ENCODE measurements at regions not wholly inside any gene's neighbourhood (a gene's known extent, or its start where the extent isn't known, plus 50 kb on each side); places are given as distances from the start of the nearest gene placed in this dataset.

DNA sequence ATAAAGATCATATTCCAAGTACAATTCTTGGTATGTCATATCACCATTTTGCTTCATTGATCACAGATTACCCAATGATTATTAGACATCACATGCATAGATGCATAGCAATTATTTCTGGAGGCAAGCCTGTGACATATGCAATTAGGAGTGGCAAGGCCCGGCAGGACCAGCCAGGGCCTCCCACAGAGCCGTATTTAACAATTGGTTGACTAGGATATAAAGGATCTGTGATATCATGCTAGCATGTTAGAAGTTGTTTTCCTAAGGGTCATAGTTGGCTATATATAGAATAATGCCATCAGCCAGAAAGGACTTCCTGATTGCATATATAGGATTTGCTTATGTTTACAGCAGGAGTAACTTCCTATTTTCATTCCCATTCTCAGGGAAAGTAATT, 103.5 kb upstream of the OTUD4 start:
- H3K9me3 ChIP-seq: no peaks in the 10 kb centered on the region
- no peaks in the 10 kb centered on the region for H3K27me3 ChIP-seq (ENCODE audit: insufficient read depth in 3 of 3, low read length in 2 of 3)
- intact Hi-C loops (cut with DNase I): loop anchor here in 1 of 2 donors (5.0 kb wide), 1 partner anchor 198 kb away; the partner anchor contains the start of gene SMAD1
- TF ChIP-seq, protein P1, sequence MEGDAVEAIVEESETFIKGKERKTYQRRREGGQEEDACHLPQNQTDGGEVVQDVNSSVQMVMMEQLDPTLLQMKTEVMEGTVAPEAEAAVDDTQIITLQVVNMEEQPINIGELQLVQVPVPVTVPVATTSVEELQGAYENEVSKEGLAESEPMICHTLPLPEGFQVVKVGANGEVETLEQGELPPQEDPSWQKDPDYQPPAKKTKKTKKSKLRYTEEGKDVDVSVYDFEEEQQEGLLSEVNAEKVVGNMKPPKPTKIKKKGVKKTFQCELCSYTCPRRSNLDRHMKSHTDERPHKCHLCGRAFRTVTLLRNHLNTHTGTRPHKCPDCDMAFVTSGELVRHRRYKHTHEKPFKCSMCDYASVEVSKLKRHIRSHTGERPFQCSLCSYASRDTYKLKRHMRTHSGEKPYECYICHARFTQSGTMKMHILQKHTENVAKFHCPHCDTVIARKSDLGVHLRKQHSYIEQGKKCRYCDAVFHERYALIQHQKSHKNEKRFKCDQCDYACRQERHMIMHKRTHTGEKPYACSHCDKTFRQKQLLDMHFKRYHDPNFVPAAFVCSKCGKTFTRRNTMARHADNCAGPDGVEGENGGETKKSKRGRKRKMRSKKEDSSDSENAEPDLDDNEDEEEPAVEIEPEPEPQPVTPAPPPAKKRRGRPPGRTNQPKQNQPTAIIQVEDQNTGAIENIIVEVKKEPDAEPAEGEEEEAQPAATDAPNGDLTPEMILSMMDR (IDR thresholded peaks at IDR 0.05): no peak
- no peaks in the 10 kb centered on the region for H3K36me3 ChIP-seq (ENCODE audit: insufficient read depth in 1 of 2, low read depth in 1 of 2)
- ATAC-seq (peak in 1 of 4 donors; percentile 39), DNase-seq (no peak)
- no peak overlapping the region for H3K4me3 ChIP-seq
- H3K4me1 ChIP-seq: peaks cover 55% of the 10 kb centered on the region
- H3K27ac ChIP-seq: no peak overlapping the region
- WGBS, 3 donors: 22 to 39% (median 38%) methylated on average over 2 of the region's 2 CpGs

DNA sequence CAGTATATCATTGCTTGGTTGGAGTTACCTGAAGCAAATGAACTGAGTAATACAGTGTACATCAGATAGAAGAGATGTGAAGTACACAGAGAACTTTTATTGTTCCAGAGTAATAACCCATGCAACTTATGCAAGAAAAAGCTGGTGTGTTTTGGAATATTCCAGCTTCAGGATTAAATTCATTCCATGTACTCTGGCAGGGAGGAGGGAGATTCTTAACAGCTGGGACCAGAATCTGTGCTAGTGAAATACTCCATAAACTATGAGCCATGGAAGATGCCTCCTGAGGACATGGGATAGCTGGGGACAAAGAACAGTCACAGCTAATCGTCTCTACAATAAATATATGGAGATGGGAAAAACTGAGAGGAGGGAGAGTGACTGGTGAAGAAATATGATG, 101.6 kb upstream of the OTUD4 start:
- WGBS, 3 donors: 36 to 65% (median 45%) methylated on average over 1 of the region's 1 CpG
- H3K4me1 ChIP-seq: peaks cover 39% of the 10 kb centered on the region
- ATAC-seq (no peak), DNase-seq (no peak)
- H3K36me3 ChIP-seq (ENCODE audit: insufficient read depth in 1 of 2, low read depth in 1 of 2): no peaks in the 10 kb centered on the region
- H3K4me3 ChIP-seq: no peak overlapping the region
- TF ChIP-seq, protein P1 (IDR thresholded peaks at IDR 0.05): no peak
- no peaks in the 10 kb centered on the region for H3K27me3 ChIP-seq (ENCODE audit: insufficient read depth in 3 of 3, low read length in 2 of 3)
- no peaks in the 10 kb centered on the region for H3K9me3 ChIP-seq
- H3K27ac ChIP-seq: no peak overlapping the region
- intact Hi-C loops (cut with DNase I): loop anchor here in 1 of 2 donors (5.0 kb wide), 1 partner anchor 200 kb away; the partner anchor contains the start of gene SMAD1

DNA sequence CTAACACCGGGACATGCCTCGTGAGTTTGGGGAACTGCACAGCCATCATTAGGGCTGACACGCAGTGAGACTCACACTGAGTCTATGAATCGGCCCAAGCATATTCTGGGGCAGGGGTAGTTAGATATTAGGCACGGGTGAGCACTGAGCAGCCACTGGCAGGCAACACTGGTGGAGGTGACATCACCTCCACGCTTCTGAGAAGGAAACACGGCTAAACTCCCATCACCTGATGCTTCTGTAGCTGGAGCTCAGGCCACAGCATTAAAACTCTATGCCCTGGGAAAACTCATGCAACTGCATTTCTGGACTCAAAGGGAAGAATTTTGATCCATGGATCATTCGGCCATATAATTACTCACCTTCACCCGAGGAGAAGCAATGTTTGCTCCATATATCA, 100.8 kb upstream of the OTUD4 start:
- Histone ChIP-seq H3K4me1 (peaks cover 31% of the 10 kb centered on the region), H3K27ac (no peak overlapping the region), H3K27me3 (ENCODE audit: insufficient read depth in 3 of 3, low read length in 2 of 3) (no peaks in the 10 kb centered on the region), H3K36me3 (ENCODE audit: insufficient read depth in 1 of 2, low read depth in 1 of 2) (no peaks in the 10 kb centered on the region), H3K9me3 (no peaks in the 10 kb centered on the region), H3K4me3 (no peak overlapping the region)
- DNase-seq (no peak), ATAC-seq (no peak)
- intact Hi-C loops (cut with DNase I): loop anchor here in 1 of 2 donors (5.0 kb wide), 1 partner anchor 201 kb away; the partner anchor contains the start of gene SMAD1
- TF ChIP-seq, protein P1 (IDR thresholded peaks at IDR 0.05): no peak
- WGBS, 3 donors: 85 to 90% (median 86%) methylated on average over 9 of the region's 9 CpGs

DNA sequence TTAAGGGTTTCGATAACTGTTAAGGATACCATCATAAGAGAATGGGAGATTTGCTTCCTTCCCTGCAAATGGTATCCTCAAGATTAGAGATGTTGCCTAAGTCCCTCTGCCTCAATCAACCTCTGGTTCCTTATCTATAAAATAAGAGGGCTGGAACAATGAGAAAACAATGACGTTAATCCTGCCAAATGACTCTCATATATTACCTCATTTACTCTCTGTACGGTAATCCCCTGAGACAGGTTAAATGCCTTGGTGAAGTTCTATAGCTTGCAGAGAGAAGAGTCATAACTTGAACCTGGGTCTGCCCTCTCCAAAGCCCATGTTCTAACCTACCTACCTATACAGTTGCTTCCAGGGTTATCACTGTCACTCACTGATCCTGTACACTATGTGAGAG, 100.2 kb upstream of the OTUD4 start:
- Histone ChIP-seq H3K27ac (no peak overlapping the region), H3K36me3 (ENCODE audit: insufficient read depth in 1 of 2, low read depth in 1 of 2) (no peaks in the 10 kb centered on the region), H3K4me3 (no peak overlapping the region), H3K4me1 (peaks cover 27% of the 10 kb centered on the region), H3K27me3 (ENCODE audit: insufficient read depth in 3 of 3, low read length in 2 of 3) (no peaks in the 10 kb centered on the region), H3K9me3 (no peaks in the 10 kb centered on the region)
- TF ChIP-seq, protein P1 (IDR thresholded peaks at IDR 0.05): no peak
- 77 to 81% (median 78%) methylated on average over 3 of the region's 3 CpGs for WGBS, 3 donors
- intact Hi-C loops (cut with DNase I): loop anchor here in 1 of 2 donors (5.0 kb wide), 1 partner anchor 202 kb away; the partner anchor contains the start of gene SMAD1
- ATAC-seq (no peak), DNase-seq (no peak)

Data from psoas muscle (tissue), 7 donors.